ENCODE measurements at regions not wholly inside any gene's neighbourhood (a gene's known extent, or its start where the extent isn't known, plus 50 kb on each side); places are given as distances from the start of the nearest gene placed in this dataset.

DNA sequence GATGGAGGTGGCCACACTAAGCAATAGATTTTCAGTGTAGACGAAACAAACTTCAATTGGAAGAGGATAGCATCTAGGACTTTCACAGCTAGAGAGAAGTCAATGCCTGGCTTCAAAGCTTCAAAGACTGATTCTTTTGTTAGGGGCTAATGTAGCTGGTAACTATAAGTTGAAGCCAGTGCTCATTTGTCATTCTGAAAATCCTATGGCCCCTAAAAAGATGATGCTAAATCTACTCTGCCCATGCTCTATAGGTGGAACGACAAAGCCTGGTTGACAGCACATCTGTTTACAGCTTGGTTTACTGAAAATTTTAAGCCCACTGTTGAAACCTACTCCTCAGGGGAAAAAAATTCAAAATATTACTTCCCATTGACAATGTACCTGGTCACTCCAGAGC is 226.7 kb downstream of the BCAS1 start:
- TF ChIP-seq EP300 (IDR thresholded peaks at IDR 0.05; ENCODE audit: borderline replicate concordance) (no peak), MAX (IDR thresholded peaks at IDR 0.05) (no peak), NFIC (IDR thresholded peaks at IDR 0.05) (no peak), CEBPB (IDR thresholded peaks at IDR 0.05) (no peak), YY1 (IDR thresholded peaks at IDR 0.05; ENCODE audit: low read depth) (no peak), EGR1 (IDR thresholded peaks at IDR 0.05) (no peak), USF1 (IDR thresholded peaks at IDR 0.05) (no peak), RAD21 (IDR thresholded peaks at IDR 0.05; ENCODE audit: low read depth) (no peak), TAF1 (IDR thresholded peaks at IDR 0.05; ENCODE audit: low read depth) (no peak), TCF12 (IDR thresholded peaks at IDR 0.05; ENCODE audit: low read depth) (no peak), REST (IDR thresholded peaks at IDR 0.05; ENCODE audit: low read depth) (no peak)

Data from Ishikawa (cell line).